ENCODE measurements at regions not wholly inside any gene's neighbourhood (a gene's known extent, or its start where the extent isn't known, plus 50 kb on each side); places are given as distances from the start of the nearest gene placed in this dataset.

DNA sequence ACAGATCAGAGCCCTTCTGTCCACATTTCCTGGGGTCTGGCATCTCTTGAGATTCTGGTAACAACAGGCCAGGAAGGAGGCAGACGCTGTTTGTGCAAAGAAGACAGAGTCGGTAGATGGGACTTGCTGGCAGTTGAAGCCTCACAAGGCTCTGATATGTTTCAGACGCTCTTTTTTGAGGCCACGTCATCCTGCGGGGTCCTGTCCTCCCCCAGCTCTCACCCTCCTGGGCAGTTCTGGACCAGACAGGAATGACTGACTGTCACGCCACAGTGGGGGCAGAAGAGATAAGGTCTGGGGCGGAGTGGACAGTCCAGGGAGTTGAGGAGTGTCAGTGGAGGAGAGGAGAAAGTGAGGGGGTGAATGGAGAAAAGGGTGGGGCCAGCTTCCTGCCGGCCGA lies 87.1 kb upstream of the SULF2 start:
- TF ChIP-seq POLR2AphosphoS5 (IDR thresholded peaks at IDR 0.05; ENCODE audit: low read depth, low read length) (no peak), POLR2A (IDR thresholded peaks at IDR 0.05; ENCODE audit: low read depth, low read length) (no peak)
- no peak for DNase-seq (ENCODE audit: insufficient read length)
- no peak for FAIRE-seq

DNA sequence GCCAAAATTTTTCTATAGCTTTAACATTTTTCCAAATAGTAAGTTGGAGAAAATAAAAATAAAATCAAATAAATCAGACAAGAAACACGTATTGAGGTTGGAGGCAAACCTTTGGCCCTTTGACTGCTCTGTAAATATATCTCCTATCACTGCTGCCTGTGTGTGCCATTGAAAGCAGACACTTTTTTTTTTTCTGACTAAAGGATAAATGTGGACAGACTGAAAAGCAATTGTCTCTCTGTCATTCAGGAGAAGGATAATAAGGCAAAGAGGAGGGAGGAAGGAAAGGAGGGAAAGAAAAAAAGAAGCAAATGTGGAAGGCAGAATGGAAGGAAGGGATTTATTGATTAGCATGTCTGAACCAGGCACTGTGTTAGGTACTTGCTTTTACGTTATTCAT lies 85.2 kb upstream of the SULF2 start:
- FAIRE-seq: no peak
- no peak for TF ChIP-seq POLR2A (IDR thresholded peaks at IDR 0.05; ENCODE audit: low read depth, low read length)
- TF ChIP-seq POLR2AphosphoS5 (IDR thresholded peaks at IDR 0.05; ENCODE audit: low read depth, low read length): no peak
- no peak for DNase-seq (ENCODE audit: insufficient read length)

DNA sequence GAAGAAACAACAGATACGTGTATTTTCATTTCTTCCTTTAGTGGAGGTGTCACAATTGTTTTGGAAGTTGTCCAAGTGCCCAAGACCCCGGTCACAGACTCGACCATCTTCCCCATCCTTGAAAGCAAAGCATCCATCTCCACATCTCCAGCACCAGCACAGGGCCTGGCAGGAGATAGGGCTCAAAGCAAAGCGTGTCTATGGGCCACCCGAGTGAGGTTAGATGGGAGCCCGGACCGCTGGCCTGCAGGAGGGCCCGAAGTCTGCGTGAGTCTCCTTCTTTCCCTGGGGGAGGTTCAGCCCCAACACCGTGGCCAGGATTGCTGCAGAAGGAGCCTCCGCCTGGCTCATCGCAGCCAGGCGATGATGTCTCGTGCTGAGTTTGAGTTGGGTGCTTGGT lies 83.5 kb upstream of the SULF2 start:
- FAIRE-seq (no peak), DNase-seq (ENCODE audit: insufficient read length) (no peak)
- no peak for TF ChIP-seq POLR2A (IDR thresholded peaks at IDR 0.05; ENCODE audit: low read depth, low read length)
- no peak for TF ChIP-seq POLR2AphosphoS5 (IDR thresholded peaks at IDR 0.05; ENCODE audit: low read depth, low read length)
- TF ChIP-seq TAF1 (IDR thresholded peaks at IDR 0.05; ENCODE audit: borderline replicate concordance, low read depth, low read length): no peak

DNA sequence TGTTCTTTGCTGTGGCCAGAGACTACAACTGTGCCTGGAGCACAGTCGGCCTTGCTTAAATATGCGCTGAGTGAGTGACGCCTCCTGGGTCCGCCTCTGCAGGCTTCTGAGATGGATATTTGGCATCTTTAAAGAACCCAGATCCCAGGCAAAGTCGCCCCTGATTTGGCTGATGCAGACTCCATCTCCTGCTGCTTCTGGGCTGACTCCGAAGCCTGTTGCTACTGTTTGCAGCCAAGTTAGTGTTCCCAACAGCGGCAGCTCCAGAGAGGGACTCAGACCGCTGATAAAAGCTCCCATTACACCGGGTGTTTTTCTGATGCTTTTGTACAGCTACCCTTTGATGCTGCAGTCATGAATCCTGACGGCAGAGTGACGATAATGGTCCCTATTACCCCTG lies 83.0 kb upstream of the SULF2 start:
- TF ChIP-seq POLR2A (IDR thresholded peaks at IDR 0.05; ENCODE audit: low read depth, low read length) (no peak), POLR2AphosphoS5 (IDR thresholded peaks at IDR 0.05; ENCODE audit: low read depth, low read length) (no peak), TAF1 (IDR thresholded peaks at IDR 0.05; ENCODE audit: borderline replicate concordance, low read depth, low read length) (no peak)
- DNase-seq (ENCODE audit: insufficient read length) (no peak), FAIRE-seq (no peak)

DNA sequence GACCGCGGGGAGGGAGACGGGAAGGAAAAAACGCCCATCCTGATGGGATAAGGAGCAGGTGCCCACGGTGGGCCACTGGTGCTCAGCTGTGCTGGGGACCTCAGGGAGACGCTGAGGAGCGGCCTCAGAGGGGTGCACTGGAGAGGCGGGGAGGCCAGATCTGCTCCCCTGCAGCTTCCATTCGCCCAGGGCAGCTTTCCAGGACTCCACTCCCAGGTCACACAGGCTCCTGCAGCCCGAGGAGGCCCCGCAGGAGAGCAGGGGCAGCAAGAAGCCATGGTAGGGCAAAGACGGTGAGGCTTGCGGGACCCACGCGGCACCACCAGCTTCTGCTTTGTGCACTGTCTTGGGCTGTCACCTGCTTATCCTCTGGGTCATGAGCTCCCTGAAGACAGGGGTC lies 82.5 kb upstream of the SULF2 start:
- FAIRE-seq (no peak), DNase-seq (ENCODE audit: insufficient read length) (no peak)
- TF ChIP-seq POLR2A (IDR thresholded peaks at IDR 0.05; ENCODE audit: low read depth, low read length) (no peak), TAF1 (IDR thresholded peaks at IDR 0.05; ENCODE audit: borderline replicate concordance, low read depth, low read length) (no peak), POLR2AphosphoS5 (IDR thresholded peaks at IDR 0.05; ENCODE audit: low read depth, low read length) (no peak)

DNA sequence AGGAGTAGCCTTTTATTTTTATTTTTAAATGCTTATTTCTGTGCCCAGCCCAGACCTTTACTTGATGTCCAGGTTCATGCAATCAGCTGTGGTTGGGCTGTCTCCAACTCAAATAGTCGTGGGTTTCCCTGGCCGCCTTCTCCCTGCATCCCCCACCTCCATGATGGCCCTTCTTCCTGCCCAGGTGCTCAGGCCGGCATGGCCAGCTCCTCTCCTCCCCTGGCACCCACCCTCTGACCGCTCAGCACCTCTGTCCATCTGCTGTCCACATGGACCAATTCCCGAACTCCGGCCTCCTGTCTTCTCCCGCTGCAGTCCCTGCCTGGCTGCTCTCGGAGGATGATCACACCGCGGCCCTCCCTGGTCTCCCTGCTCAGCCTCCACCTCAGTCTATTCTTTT lies 81.2 kb upstream of the SULF2 start:
- TF ChIP-seq TAF1 (IDR thresholded peaks at IDR 0.05; ENCODE audit: borderline replicate concordance, low read depth, low read length): no peak
- no peak for TF ChIP-seq POLR2A (IDR thresholded peaks at IDR 0.05; ENCODE audit: low read depth, low read length)
- TF ChIP-seq POLR2AphosphoS5 (IDR thresholded peaks at IDR 0.05; ENCODE audit: low read depth, low read length): no peak
- no peak for FAIRE-seq
- DNase-seq (ENCODE audit: insufficient read length): no peak

DNA sequence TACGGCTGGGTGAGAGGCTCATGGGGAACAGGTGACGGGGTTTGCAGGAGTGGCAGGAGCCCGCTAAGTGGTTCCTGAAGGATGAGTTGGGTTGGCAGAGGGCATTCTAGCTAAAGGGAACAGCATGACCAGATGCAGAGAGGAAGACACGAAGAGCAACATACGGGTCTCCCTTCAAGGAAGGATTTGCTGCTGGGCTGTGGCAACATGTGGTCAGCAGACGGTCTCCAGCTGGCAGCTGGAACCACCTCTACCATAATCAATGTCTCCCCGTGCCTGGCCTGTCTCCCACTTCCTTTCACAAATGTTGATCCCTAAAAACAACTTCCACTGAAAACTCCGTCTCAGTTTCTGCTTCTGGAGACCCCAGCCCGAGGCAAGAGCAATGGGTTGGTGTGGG lies 80.6 kb upstream of the SULF2 start:
- FAIRE-seq: no peak
- DNase-seq (ENCODE audit: insufficient read length): no peak
- TF ChIP-seq POLR2AphosphoS5 (IDR thresholded peaks at IDR 0.05; ENCODE audit: low read depth, low read length): no peak
- no peak for TF ChIP-seq TAF1 (IDR thresholded peaks at IDR 0.05; ENCODE audit: borderline replicate concordance, low read depth, low read length)
- TF ChIP-seq POLR2A (IDR thresholded peaks at IDR 0.05; ENCODE audit: low read depth, low read length): no peak

DNA sequence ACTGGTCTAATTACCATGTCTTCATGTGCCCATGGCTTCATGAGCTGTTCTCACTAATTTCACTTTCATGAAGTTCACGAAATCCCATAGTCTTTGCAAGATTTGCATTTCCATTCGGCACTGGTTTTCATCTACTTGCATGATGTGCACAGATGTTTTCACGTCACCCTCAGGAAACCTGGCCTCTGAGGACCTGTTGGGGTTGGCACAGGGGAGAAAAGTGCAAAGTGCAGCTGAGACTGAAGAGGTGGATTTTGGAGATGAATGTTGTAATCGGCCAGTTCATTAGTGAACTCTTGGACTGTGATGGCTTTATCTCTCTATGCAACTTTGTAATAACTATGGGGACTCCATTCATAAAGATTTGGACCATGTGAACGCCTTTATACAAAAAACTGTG lies 80.2 kb upstream of the SULF2 start:
- TF ChIP-seq TAF1 (IDR thresholded peaks at IDR 0.05; ENCODE audit: borderline replicate concordance, low read depth, low read length) (no peak), POLR2A (IDR thresholded peaks at IDR 0.05; ENCODE audit: low read depth, low read length) (no peak)
- DNase-seq (ENCODE audit: insufficient read length) (no peak), FAIRE-seq (no peak)

DNA sequence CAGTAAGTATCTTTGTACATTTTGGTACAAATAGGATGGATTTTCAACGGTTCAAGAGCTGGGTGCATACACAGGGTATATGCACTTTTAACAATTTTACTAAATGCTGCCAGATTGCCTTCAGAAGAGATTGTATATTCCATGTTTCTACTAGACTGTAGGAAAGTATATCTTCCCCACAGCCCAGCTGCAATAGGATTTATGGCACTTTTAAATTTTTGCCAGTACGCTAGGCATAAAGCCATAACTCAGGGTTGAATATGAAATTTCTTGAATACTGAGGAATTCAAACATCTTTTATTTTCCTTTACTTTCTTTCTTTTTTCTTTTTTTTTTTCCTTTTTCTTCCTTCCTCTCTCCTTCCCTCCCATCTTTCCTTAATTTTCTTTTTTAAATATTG lies 78.7 kb upstream of the SULF2 start:
- DNase-seq (ENCODE audit: insufficient read length): no peak
- no peak for FAIRE-seq
- TF ChIP-seq TAF1 (IDR thresholded peaks at IDR 0.05; ENCODE audit: borderline replicate concordance, low read depth, low read length) (no peak), POLR2AphosphoS5 (IDR thresholded peaks at IDR 0.05; ENCODE audit: low read depth, low read length) (no peak)

DNA sequence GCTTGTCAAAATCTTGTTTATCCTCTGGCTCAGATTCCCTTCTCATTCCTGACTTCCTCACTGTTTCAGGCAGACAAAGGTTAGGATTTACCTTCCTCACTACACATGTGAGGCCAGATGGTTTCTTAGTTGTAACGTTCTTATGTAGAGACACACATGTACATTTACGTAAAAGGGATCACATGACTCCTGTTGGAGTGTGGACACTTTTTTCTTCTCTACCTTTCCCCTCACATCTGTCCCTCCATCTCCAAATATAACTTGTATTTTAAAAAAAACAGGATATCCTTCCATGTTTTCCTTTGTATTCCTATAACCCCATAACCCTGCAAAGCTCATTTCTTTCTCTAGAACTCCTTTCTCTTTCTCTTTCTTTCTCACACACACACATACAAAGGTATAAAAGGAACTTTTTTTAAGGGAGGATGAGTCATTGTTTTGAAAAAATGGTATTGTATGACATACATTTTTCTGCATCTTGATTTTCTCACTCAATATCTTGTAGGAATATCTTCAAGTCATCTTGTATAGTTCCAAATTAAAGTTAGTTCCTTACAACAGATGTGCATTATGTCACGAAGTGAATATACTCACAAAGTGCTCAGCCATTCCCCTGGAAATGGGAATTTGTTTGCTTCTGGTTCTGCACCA lies 78.2 kb upstream of the SULF2 start:
- no peak for DNase-seq (ENCODE audit: insufficient read length)
- TF ChIP-seq POLR2AphosphoS5 (IDR thresholded peaks at IDR 0.05; ENCODE audit: low read depth, low read length) (no peak), POLR2A (IDR thresholded peaks at IDR 0.05; ENCODE audit: low read depth, low read length) (no peak), TAF1 (IDR thresholded peaks at IDR 0.05; ENCODE audit: borderline replicate concordance, low read depth, low read length) (no peak)
- FAIRE-seq: no peak

DNA sequence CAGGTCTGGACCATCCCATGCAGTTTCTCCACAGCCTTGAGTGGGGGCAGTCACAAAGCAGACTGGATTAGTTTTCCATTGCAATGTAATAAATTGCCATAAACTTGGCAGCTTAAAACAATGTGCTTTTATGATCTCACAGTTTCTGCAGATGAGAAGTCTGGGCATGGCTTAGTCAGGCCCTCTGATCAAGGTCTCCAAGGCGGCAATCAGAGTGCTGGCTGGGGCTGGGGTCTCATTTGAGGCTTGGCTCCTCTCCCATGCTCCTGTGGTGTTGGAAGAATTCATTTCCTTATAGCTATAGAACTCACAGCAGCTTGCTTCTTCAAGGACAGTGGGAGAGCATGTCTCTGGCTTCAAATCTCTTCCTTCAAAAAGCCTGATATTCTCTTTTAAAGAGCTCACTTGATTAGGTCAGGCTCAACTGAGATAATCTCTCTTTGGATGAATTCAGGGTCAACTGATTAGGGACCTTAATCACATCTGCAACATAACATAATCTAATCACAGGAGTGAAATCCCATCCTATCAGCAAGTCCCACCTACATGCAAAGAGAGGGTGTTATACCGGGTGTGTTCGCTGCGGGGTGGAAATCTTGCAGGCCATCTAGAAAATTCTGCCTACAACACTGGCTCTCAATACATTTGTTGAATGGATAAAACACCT lies 77.4 kb upstream of the SULF2 start:
- FAIRE-seq (no peak), DNase-seq (ENCODE audit: insufficient read length) (no peak)
- TF ChIP-seq POLR2AphosphoS5 (IDR thresholded peaks at IDR 0.05; ENCODE audit: low read depth, low read length): no peak
- no peak for TF ChIP-seq TAF1 (IDR thresholded peaks at IDR 0.05; ENCODE audit: borderline replicate concordance, low read depth, low read length)
- no peak for TF ChIP-seq POLR2A (IDR thresholded peaks at IDR 0.05; ENCODE audit: low read depth, low read length)

DNA sequence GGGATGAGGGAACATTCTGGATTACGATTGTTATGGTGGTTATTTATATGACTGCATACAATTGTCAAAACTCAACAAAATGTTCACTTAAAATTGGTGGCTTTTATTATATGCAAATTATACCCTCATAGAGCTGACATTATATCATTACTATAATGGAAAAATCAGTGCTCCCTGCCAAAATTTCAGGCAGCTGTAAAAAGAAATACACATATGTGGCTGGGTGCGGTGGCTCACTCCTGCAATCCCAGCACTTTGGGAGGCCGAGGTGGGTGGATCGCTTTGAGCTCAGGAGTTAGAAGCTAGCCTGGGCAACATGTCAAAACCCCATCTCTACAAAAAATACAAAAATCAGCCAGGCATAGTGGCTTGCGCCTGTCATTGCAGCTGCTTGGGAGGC lies 75.8 kb upstream of the SULF2 start:
- no peak for TF ChIP-seq POLR2A (IDR thresholded peaks at IDR 0.05; ENCODE audit: low read depth, low read length)
- TF ChIP-seq POLR2AphosphoS5 (IDR thresholded peaks at IDR 0.05; ENCODE audit: low read depth, low read length): no peak
- TF ChIP-seq TAF1 (IDR thresholded peaks at IDR 0.05; ENCODE audit: borderline replicate concordance, low read depth, low read length): no peak
- FAIRE-seq (no peak), DNase-seq (ENCODE audit: insufficient read length) (no peak)
